ENCODE measurements at regions not wholly inside any gene's neighbourhood (a gene's known extent, or its start where the extent isn't known, plus 50 kb on each side); places are given as distances from the start of the nearest gene placed in this dataset.

DNA sequence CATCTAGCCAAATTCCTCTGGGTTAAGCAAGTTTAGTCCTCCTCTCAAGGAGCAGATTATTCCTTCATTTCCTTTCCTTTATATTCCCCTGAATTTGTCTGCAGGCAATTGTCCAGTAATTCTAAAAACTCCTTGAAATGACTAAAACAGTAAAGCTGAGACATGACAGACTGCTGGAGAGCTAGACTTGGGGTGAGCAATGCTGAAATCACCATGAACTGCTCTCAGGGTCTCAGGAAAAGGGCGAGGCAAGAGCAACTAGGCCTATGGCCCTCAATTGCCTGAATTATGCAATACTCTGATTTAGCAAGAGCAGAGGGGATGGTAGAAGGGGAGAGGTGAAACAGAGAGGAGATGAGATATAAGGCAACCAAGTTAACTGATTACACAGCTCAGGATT is 172.9 kb upstream of the NREP start:
- Histone ChIP-seq H3K27me3 (ENCODE audit: control insufficient read depth, insufficient read depth, low read length) (no peaks in the 10 kb centered on the region), H3K27ac (ENCODE audit: low read length) (no peak overlapping the region), H3K9me3 (ENCODE audit: control insufficient read depth, insufficient read depth, low read length) (no peaks in the 10 kb centered on the region), H3K36me3 (ENCODE audit: control insufficient read depth, insufficient read depth, low read length) (no peaks in the 10 kb centered on the region), H3K4me3 (ENCODE audit: low read length) (no peak overlapping the region), H3K4me1 (ENCODE audit: control insufficient read depth, insufficient read depth, low read length) (no peaks in the 10 kb centered on the region)
- 93% methylated on average over 1 of the region's 1 CpG for WGBS (ENCODE audit: insufficient coverage)
- intact Hi-C loops (cut with micrococcal nuclease): no loop called here
- H3K4me3 Mint-ChIP-seq: no peak overlapping the region
- H3K27ac Mint-ChIP-seq: no peak overlapping the region
- H3K9me3 Mint-ChIP-seq: no peaks in the 10 kb centered on the region
- ATAC-seq (no peak), DNase-seq (no peak)
- no peaks in the 10 kb centered on the region for H3K36me3 Mint-ChIP-seq
- H3K27me3 Mint-ChIP-seq (ENCODE audit: low read depth in 2 of 2): peaks cover 2 to 8% of the 10 kb centered on the region in 2 donors
- no peak for TF ChIP-seq CTCF (IDR thresholded peaks at IDR 0.05)
- H3K4me1 Mint-ChIP-seq: no peaks in the 10 kb centered on the region

DNA sequence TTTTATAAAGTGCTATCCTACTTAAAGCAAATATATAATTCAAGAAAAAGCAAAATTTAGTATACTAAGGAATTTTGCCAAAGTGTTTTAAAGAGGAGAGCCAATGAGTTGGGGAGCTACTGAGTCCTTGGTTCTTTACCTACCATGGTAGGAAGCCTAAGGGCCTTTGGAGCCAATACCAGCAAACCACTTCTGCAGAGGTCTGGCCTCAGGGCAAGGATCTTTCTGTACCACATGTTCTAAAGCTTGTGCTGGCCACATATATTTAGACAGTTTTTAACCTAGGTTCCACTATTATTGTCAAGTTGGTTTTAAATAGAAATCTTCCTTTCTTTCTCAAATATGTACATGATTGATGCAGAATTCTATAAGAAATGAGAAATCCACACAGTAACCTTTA is 172.3 kb upstream of the NREP start:
- H3K27me3 Mint-ChIP-seq (ENCODE audit: low read depth in 2 of 2): peaks cover 2 to 8% of the 10 kb centered on the region in 2 donors
- intact Hi-C loops (cut with micrococcal nuclease): no loop called here

DNA sequence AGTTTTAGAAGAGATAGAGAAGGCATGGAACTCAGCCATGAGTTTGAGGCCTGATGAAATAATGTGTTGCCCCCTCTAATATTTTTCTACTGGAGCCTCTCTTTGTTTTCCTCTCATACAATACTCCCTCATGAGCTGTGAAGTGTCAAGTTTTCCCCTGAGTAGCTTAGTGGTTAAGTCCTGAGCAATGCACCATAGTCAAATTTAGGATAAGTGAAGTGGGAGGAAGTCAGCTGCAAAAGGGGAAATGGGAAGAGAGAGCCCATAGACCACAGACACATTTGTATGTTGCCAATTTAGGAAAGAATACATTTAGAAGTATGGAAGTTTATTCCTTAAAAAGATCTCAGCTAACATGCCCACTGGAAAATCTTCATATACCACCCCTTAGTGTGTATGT is 171.5 kb upstream of the NREP start:
- intact Hi-C loops (cut with micrococcal nuclease): no loop called here
- Mint-ChIP-seq H3K4me3 (no peak overlapping the region), H3K27me3 (ENCODE audit: low read depth in 2 of 2) (peaks cover under 1 to 2% of the 10 kb centered on the region in 2 donors), H3K27ac (no peak overlapping the region), H3K4me1 (no peaks in the 10 kb centered on the region), H3K9me3 (no peaks in the 10 kb centered on the region), H3K36me3 (no peaks in the 10 kb centered on the region)
- ATAC-seq: no peak
- Histone ChIP-seq H3K27ac (ENCODE audit: low read length) (no peak overlapping the region), H3K9me3 (ENCODE audit: control insufficient read depth, insufficient read depth, low read length) (no peaks in the 10 kb centered on the region), H3K4me3 (ENCODE audit: low read length) (no peak overlapping the region), H3K27me3 (ENCODE audit: control insufficient read depth, insufficient read depth, low read length) (no peaks in the 10 kb centered on the region), H3K36me3 (ENCODE audit: control insufficient read depth, insufficient read depth, low read length) (no peaks in the 10 kb centered on the region), H3K4me1 (ENCODE audit: control insufficient read depth, insufficient read depth, low read length) (no peaks in the 10 kb centered on the region)
- no peak for TF ChIP-seq CTCF (IDR thresholded peaks at IDR 0.05)
- DNase-seq: no peak

More for the DNA sequence above, 172.3 kb upstream of the NREP start:
- no peaks in the 10 kb centered on the region for H3K4me1 ChIP-seq (ENCODE audit: control insufficient read depth, insufficient read depth, low read length)
- Mint-ChIP-seq H3K9me3 (no peaks in the 10 kb centered on the region), H3K4me1 (no peaks in the 10 kb centered on the region), H3K36me3 (no peaks in the 10 kb centered on the region), H3K27ac (no peak overlapping the region), H3K4me3 (no peak overlapping the region)
- ATAC-seq (no peak), DNase-seq (no peak)
- TF ChIP-seq CTCF (IDR thresholded peaks at IDR 0.05): no peak
- H3K9me3 ChIP-seq (ENCODE audit: control insufficient read depth, insufficient read depth, low read length): no peaks in the 10 kb centered on the region
- H3K4me3 ChIP-seq (ENCODE audit: low read length): no peak overlapping the region
- no peaks in the 10 kb centered on the region for H3K27me3 ChIP-seq (ENCODE audit: control insufficient read depth, insufficient read depth, low read length)
- no peaks in the 10 kb centered on the region for H3K36me3 ChIP-seq (ENCODE audit: control insufficient read depth, insufficient read depth, low read length)
- H3K27ac ChIP-seq (ENCODE audit: low read length): no peak overlapping the region

- Mint-ChIP-seq H3K9me3 (no peaks in the 10 kb centered on the region), H3K4me1 (no peaks in the 10 kb centered on the region), H3K4me3 (no peak overlapping the region), H3K36me3 (no peaks in the 10 kb centered on the region), H3K27ac (no peak overlapping the region), H3K27me3 (ENCODE audit: low read depth in 2 of 2) (peaks cover 0 to 2% of the 10 kb centered on the region in 2 donors)
- no peaks in the 10 kb centered on the region for H3K4me1 ChIP-seq (ENCODE audit: control insufficient read depth, insufficient read depth, low read length)
- TF ChIP-seq CTCF (IDR thresholded peaks at IDR 0.05): no peak
- intact Hi-C loops (cut with micrococcal nuclease): no loop called here
- no peak for DNase-seq
- WGBS (ENCODE audit: insufficient coverage): 100% methylated on average over 1 of the region's 2 CpGs
- H3K27ac ChIP-seq (ENCODE audit: low read length): no peak overlapping the region
- H3K36me3 ChIP-seq (ENCODE audit: control insufficient read depth, insufficient read depth, low read length): no peaks in the 10 kb centered on the region
- ATAC-seq: no peak
- no peaks in the 10 kb centered on the region for H3K27me3 ChIP-seq (ENCODE audit: control insufficient read depth, insufficient read depth, low read length)
- no peak overlapping the region for H3K4me3 ChIP-seq (ENCODE audit: low read length)
- H3K9me3 ChIP-seq (ENCODE audit: control insufficient read depth, insufficient read depth, low read length): no peaks in the 10 kb centered on the region
These were observed 170.2 kb upstream of the NREP start for GRCh38 chr5:111927191-111927590.
